GM12874 (cell line): ENCODE measurements at regions not wholly inside any gene's neighbourhood (a gene's known extent, or its start where the extent isn't known, plus 50 kb on each side); places are given as distances from the start of the nearest gene placed in this dataset.

ENCODE experiments used
- TF ChIP-seq, protein P1 (sequence below): IDR thresholded peaks from 2 replicates; pipeline ENCODE4 v1.5.1; 2011; ENCODE audit warnings: low read depth, mild to moderate bottlenecking, control low read depth, low read length, moderate library complexity; ENCODE audit not compliant: insufficient read depth

DNA sequence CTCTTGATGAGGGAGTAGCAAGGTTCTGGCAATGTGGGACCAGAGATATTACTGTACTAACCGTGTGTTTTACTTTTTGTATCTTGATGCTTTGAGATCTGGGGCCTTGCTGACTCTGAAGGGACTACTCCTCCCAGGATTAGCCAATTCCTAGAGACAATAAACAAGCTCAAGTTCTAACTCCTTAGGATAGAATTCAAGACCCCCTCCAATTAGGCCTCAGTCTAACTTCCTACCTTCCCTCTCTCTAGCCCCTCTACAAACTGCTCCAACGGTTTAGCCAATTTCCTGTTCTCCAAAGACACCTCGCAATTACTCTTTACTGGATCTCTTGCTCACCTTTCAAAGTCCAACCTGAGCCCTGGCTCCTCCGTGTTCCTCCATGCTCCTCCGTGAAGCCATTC, 158.7 kb upstream of the JARID2 start:
- TF ChIP-seq, protein P1, sequence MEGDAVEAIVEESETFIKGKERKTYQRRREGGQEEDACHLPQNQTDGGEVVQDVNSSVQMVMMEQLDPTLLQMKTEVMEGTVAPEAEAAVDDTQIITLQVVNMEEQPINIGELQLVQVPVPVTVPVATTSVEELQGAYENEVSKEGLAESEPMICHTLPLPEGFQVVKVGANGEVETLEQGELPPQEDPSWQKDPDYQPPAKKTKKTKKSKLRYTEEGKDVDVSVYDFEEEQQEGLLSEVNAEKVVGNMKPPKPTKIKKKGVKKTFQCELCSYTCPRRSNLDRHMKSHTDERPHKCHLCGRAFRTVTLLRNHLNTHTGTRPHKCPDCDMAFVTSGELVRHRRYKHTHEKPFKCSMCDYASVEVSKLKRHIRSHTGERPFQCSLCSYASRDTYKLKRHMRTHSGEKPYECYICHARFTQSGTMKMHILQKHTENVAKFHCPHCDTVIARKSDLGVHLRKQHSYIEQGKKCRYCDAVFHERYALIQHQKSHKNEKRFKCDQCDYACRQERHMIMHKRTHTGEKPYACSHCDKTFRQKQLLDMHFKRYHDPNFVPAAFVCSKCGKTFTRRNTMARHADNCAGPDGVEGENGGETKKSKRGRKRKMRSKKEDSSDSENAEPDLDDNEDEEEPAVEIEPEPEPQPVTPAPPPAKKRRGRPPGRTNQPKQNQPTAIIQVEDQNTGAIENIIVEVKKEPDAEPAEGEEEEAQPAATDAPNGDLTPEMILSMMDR: no peak

DNA sequence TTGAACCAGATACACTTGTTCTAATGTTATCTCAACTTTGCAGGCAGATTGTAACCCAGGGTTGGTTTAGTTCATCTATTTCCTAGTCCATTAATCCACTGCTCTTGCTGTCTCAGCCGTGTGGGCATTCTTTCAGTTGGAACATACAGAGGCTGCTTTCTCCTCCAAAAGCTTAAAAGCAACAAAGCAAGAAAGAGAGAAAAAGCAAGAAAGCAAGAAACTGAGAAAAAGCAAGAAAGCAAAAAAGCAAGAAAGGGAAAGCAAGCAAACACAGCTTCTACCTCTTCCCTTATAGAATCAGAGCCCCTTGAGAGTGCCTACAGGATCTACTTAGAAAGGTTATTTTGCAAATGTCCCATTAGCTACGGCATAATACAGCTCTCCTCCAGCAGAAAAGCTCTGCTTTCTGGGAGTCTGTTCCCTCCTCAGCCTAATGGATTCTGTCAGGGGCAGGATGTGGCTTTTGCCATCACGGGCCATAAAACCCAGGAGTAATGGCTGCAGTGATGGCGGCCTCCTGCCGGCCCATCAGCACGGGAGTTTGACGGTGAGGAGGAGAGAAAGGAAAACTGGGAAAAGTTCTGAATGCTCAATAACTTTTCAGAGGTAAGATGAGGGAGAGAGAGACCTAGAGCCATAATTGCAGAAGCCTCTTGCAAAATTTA, 156.8 kb upstream of the JARID2 start:
- TF ChIP-seq, protein P1: no peak

DNA sequence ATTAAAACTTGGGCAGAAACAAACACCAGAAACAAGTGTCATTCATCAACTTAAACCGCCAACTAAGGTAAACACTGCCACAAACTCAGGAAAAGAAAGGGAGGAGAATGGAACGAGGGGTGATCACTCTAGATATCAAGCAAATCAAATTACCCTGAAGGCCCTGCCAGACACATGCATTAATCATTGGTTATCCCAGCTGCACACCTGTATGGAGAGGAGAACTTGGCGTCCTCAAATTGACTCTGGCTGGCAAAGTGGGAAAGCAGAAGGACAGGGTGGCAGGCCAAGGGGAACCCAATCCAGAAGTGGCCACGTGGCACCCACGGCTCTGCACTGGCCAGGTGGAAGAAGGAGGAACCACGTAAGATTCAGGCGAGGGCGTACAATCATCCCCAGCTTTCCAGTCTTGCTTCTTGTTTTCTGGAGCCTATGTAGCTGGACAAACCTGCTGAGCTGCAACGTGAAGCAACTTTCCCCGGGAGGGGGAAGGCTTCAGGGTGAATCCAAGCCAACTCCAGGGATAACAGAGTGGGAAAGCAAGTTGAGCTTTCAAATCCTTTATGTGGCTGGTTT, 156.2 kb upstream of the JARID2 start:
- TF ChIP-seq, protein P1: no peak

DNA sequence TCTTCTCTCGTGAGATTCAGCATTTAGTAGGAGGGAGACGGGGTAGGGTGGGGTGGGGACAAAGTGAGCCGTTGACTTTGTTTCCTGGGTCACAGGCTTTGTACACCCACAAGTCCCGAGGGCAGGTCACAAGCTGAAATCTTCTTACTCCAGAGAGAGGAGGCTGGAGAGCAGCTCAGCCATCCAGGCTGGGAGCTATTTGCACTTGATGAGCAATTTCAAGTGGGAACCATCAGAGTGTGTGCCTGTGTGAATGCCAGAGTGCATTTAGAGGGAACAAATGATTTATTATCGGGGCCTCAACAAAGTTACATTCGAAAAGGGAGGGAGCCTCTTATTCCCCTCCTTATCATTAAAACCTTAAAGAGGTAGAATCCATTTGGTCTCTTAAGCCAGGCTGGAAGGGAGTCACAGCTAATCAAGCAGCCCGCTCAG, 155.7 kb upstream of the JARID2 start:
- TF ChIP-seq, protein P1: no peak

DNA sequence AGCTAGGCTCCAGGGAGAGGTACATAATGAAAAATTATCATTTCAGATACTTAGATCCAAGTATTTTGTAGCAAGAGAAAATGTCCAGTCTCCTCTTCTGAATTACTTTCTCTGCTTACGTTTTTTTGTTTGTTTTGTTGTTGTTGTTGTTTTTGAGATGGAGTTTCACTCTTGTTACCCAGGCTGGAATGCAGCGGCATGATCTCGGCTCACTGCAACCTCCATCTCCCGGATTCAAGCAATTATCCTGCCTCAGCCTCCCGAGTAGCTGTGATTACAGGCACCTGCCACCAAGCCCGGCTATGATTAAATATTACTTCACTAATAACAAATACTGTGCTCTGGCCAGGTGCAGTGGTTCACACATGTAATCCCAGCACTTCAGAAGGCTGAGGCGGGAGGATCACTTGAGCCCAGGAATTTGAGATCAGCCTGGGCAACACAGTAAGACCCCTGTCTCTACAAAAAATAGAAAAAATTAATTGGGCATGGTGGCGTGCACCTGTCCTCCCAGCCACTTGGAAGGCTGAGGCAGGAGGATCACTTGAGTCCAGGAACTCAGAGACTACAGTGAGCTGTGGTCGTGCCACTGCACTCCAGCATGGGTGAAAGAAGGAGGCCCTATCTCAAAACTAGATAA, 155.0 kb upstream of the JARID2 start:
- TF ChIP-seq, protein P1: no peak

DNA sequence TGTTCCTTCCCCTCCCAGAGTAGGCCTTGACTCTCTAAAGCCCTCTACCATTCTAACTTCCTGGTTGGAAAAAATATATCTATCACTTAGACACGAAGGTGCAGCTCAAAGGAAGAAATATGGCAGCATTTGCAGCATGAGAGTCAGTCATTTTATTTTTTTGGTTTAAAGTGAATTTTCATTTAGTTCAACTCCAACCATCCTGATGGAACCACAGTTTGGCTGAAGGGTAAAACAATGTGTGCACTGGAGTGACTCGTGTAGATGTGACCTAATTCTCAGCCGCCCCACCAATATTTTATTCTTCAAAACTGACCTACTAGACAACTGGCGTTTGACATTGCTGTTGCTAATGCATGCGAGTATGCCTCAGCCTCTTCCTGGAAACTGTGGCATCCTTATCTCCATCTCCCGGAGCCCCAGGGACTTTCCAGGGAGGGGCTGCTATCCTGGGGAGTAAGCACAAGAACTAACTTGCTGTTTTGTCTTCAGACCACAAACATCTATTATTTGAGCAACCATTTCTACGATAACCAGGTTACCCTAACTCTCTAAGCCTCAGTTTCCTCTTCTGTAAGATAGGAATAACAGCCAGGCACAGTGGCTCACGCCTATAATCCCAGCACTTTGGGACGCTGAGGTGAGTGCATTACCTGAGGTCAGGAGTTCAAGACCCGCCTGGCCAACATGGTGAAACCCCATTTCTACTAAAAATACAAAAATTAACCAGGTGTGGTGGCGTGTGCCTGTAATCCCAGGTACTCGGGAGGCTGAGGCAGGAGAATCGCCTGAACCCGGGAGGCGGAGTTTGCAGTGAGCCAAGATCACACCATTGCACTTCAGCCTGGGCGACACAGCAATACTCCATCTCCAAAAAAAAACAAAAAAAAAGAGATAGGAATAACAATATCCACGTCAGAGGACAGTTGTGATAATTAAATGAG, 148.7 kb upstream of the JARID2 start:
- TF ChIP-seq, protein P1: no peak

DNA sequence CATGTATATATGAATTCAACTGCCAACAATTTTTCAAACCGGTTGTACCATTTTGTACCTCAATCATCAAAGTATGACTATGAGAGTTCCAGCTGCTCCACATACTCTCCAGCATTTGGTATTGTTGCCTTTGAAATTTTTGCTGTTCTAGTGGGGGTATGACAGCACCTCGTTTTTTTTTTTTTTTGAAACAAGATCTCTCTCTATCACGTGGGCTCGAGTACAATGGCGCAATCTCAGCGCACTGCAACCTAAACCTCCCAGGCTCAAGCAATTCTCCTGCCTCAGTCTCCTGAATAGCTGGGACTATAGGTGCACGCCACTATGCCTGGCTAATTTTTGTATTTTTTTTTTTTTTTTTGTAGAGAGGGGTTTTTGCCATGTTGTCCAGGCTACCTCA, 144.7 kb upstream of the JARID2 start:
- TF ChIP-seq, protein P1: no peak
